ENCODE measurements at regions not wholly inside any gene's neighbourhood (a gene's known extent, or its start where the extent isn't known, plus 50 kb on each side); places are given as distances from the start of the nearest gene placed in this dataset.

- no peak overlapping the region for H3K27ac ChIP-seq (ENCODE audit: extremely low read depth, low read depth, low read length)
- ChIA-PET POLR2A (no interaction called here), CTCF (no interaction called here)
- no peaks in the 10 kb centered on the region for H3K9me3 ChIP-seq (ENCODE audit: control insufficient read depth, insufficient read depth, low read depth, low read length)
- H3K4me1 ChIP-seq (ENCODE audit: control insufficient read depth, insufficient read depth, low read length): no peaks in the 10 kb centered on the region
- TF ChIP-seq ZNF558 (tag by site-specific recombination; IDR thresholded peaks at IDR 0.05) (no peak), KLF8 (tag by site-specific recombination; IDR thresholded peaks at IDR 0.05) (no peak), ZFP41 (tag by site-specific recombination; IDR thresholded peaks at IDR 0.05; ENCODE audit: borderline replicate concordance) (no peak), ZNF274 (IDR thresholded peaks at IDR 0.05; ENCODE audit: low read length) (no peak), ZNF274 (tag by site-specific recombination; IDR thresholded peaks at IDR 0.05; ENCODE audit: borderline replicate concordance) (no peak), ZNF501 (tag by site-specific recombination; IDR thresholded peaks at IDR 0.05) (no peak), ZNF302 (tag by site-specific recombination; IDR thresholded peaks at IDR 0.05; ENCODE audit: low read depth) (no peak), ZNF112 (tag by site-specific recombination; IDR thresholded peaks at IDR 0.05) (no peak), CTCF (tag by site-specific recombination; IDR thresholded peaks at IDR 0.05) (no peak), ZIC2 (tag by site-specific recombination; IDR thresholded peaks at IDR 0.05) (no peak), ZSCAN30 (tag by site-specific recombination; IDR thresholded peaks at IDR 0.05) (no peak), ZNF10 (tag by site-specific recombination; IDR thresholded peaks at IDR 0.05) (no peak), ZNF398 (tag by site-specific recombination; IDR thresholded peaks at IDR 0.05) (no peak), ZNF639 (tag by site-specific recombination; IDR thresholded peaks at IDR 0.05) (no peak)
- TF ChIP-seq, protein P1, sequence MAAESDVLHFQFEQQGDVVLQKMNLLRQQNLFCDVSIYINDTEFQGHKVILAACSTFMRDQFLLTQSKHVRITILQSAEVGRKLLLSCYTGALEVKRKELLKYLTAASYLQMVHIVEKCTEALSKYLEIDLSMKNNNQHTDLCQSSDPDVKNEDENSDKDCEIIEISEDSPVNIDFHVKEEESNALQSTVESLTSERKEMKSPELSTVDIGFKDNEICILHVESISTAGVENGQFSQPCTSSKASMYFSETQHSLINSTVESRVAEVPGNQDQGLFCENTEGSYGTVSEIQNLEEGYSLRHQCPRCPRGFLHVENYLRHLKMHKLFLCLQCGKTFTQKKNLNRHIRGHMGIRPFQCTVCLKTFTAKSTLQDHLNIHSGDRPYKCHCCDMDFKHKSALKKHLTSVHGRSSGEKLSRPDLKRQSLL (tag by site-specific recombination; IDR thresholded peaks at IDR 0.05): no peak
- TF ChIP-seq, protein P2, sequence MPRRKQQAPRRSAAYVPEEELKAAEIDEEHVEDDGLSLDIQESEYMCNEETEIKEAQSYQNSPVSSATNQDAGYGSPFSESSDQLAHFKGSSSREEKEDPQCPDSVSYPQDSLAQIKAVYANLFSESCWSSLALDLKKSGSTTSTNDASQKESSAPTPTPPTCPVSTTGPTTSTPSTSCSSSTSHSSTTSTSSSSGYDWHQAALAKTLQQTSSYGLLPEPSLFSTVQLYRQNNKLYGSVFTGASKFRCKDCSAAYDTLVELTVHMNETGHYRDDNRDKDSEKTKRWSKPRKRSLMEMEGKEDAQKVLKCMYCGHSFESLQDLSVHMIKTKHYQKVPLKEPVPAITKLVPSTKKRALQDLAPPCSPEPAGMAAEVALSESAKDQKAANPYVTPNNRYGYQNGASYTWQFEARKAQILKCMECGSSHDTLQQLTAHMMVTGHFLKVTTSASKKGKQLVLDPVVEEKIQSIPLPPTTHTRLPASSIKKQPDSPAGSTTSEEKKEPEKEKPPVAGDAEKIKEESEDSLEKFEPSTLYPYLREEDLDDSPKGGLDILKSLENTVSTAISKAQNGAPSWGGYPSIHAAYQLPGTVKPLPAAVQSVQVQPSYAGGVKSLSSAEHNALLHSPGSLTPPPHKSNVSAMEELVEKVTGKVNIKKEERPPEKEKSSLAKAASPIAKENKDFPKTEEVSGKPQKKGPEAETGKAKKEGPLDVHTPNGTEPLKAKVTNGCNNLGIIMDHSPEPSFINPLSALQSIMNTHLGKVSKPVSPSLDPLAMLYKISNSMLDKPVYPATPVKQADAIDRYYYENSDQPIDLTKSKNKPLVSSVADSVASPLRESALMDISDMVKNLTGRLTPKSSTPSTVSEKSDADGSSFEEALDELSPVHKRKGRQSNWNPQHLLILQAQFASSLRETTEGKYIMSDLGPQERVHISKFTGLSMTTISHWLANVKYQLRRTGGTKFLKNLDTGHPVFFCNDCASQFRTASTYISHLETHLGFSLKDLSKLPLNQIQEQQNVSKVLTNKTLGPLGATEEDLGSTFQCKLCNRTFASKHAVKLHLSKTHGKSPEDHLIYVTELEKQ (tag by site-specific recombination; IDR thresholded peaks at IDR 0.05; ENCODE audit: borderline replicate concordance): no peak
- no peak overlapping the region for H3K4me3 ChIP-seq (ENCODE audit: low read depth, low read length)
- H3K36me3 ChIP-seq (ENCODE audit: control insufficient read depth in 2 of 2, insufficient read depth in 1 of 2, low read length in 2 of 2): no peaks in the 10 kb centered on the region
These were observed 324.0 kb upstream of the REG3G start for GRCh38 chr2:78701546-78701945.

Data from HEK293 (cell line).